GM18519 (cell line): ENCODE measurements at regions not wholly inside any gene's neighbourhood (a gene's known extent, or its start where the extent isn't known, plus 50 kb on each side); places are given as distances from the start of the nearest gene placed in this dataset.

ENCODE experiments used
- ATAC-seq: cut with Tn5 transposase; IDR thresholded peaks from one replicate; pipeline ENCODE4 v1.9.1; 2021; ENCODE audit warnings: mild to moderate bottlenecking, moderate library complexity; ENCODE audit not compliant: unreplicated experiment, low FRiP score

DNA sequence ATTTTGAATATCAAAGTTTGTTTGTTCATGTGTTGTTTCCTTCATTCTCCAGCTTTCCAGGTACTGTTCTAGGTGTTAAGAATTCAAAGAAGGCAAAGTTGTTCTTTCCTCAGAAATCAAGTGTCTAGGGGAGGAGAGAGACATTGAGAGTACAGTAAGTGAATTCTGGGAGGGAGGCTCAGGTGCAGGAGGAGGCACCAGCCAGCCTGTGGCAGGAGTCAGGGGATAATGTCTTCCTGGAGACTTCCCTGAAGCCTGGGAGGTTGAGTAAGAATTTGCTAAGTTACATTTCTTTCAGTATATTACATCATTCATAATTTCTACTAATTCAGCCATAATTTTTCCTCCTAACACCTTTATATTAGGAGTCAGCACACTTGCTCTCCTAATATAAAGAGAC lies 462.1 kb downstream of the TDRD15 start:
- ATAC-seq: no peak

DNA sequence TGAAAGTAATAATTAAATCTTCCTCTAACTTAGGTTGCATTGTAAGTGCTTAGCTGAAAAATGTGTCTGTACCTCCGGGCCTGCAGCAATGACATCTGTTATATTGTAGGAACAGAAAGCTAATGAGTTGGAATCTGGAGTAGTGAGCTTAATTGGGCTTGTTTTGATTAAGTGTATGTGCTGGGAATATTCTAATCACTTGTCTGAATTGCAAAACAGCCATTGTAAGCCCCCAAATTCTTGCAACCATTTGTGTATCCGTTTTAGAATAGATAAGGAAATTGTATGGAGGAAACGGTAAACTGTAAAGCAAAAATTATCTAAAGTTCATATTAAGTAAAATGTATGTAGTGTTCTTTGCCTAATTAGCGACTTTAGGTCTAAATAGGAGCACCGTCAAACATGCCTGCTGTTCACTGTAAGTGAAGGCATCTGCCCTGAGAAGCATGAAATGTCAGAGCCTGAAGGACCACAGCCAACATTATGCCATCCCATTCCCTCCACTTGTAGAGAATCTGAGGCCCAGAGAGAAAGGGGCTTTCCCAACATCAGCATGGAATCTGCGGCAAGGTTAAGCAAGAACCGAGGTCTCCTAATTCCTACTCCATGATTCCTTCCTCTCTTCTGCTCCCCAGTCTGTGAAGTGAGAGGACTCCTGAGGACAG lies 466.4 kb downstream of the TDRD15 start:
- ATAC-seq: no peak

DNA sequence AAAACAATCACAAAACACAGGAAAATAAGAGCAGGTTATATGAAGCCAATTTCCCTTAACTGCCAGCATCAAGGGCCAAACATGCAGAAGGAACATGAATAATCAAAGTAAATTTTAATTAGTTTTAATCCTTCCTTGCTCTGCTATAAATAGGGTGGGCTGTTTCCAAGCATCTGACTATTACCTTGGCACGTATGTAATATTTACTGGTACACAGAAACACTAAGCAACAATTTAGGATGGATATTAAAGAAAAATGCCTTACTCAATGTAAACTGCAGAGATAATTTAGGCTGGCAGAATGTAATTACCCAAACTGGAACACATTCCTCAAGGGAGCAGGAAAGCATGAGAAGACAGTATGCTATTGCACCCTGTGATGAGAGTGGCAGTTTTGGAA lies 468.2 kb downstream of the TDRD15 start:
- ATAC-seq: no peak

- ATAC-seq: no peak
These were observed 475.6 kb downstream of the TDRD15 start for GRCh38 chr2:21599417-21599816.

DNA sequence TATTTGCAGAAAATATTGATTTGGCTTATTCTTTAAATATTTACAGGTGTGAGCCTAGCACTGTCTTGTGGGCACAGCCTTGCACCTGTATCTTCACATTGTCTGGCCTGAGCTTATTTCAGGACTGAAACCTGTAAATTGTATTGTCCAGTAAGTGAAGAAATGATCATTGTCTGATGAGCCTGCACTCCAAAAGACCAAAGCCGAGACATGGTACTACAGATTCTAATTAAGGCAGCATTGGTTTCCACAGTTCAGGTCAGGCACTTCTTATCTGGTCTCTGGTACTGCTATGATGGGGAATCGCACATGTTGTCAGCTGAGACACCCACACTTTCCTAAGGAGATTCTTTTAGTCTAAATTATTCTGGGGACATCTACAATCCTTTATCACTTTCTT lies 479.0 kb downstream of the TDRD15 start:
- no peak for ATAC-seq

DNA sequence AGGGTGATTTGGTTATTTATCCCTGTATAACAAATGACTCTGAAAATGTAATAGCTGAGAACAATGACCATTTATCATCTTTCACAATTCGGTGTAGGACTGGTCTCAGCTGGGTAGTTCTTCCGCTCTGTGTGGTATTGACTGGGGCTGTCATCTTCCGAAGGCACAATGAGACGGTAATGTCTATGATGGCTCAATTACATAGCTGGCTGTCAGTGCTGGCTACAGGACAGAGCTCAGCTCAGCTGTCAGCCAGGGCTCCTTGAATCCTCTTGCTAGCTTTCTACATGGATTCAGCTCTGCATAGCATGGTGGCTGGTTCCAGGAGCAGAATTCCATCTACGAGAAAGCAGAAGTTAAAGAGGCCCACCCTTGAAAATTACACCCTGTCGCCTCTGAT lies 483.8 kb downstream of the TDRD15 start:
- no peak for ATAC-seq

DNA sequence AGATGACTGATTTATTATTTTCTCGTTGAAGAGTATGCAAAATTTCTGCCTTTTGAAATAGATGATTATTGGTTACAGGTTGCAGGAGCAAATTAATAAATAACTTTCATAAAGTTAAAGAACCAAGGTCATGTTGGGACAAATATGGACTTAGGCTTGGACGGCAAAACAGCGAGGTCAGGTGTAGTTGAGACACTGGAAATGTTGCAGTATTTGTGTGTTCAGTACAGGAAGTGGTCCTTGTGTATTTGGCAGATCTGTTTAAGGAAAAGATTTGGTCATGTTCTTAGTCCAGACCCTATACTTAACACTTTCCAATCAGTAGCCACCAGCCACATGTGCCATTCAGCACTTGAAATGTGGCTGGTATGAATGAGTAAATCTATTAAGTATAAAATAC lies 486.5 kb downstream of the TDRD15 start:
- ATAC-seq: no peak

DNA sequence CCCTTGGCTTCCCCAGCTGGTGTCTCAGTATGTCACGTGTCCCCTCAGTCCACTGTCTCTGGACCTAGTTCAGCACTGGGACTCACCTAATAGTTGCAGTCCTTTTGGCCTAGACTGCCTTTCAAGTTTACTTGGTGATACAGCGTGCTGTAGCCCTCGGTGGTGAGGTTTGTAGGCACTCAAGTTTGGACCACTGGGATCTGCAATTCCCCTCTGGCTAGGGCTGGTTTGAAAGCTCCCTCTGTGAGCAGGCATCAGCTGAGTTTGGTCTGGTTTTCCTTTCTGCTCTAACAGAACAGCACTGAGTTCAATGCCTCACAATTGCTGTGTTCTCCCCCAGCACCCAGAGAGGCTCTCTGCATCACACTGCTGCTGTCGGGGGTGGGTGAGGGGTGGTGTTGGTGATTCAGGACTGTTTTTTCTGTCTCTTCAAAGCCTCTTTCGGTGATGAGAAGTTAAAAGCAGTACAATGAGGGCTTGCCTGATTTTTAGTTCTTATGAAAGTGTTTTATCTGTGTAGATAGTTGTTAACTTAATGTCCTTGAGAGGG lies 494.2 kb downstream of the TDRD15 start:
- ATAC-seq: no peak

GRCh38 chr2:21620771-21621170 lies 497.0 kb downstream of the TDRD15 start:
- no peak for ATAC-seq

DNA sequence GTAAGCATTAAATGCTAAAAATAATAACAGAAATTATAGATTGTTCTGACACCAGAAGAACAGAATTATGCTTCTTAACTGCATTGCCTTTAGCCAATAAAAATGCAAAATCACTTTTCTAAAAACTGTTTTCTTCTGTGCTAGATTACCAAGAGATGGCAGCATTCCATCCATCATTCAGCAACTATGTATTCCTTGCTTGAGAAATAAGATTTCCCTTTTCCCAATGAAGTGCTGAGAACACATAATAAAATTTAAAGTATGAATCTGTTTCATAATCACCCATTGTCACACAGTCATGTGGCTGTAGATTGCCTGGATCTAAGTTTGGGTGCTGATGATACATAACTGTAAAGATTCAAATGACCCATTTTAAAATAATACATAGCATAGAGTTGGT lies 504.2 kb downstream of the TDRD15 start:
- ATAC-seq: no peak

DNA sequence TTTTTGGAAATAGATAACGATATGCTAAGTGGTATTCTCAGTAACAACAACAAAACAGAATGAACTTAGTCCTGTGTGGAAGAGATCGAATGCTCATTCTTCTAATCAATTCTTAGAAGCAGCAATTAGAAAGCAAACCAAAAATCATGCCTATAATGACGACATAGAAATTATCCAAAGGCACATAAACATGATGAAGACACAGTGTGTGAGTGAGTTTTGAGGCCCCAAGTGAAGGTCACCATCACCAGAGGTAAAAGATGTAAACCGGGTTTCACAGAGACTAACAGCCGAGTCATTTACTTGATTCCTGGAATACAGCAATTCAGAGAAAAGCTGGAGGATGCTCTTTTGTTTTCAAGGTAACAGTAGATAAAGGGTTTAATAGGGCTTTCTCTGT lies 509.2 kb downstream of the TDRD15 start:
- ATAC-seq: no peak

GRCh38 chr2:21633466-21633865 lies 509.7 kb downstream of the TDRD15 start:
- ATAC-seq: no peak

- ATAC-seq: no peak
These were observed 510.1 kb downstream of the TDRD15 start for GRCh38 chr2:21633911-21634310.

GRCh38 chr2:21640046-21640445 lies 516.3 kb downstream of the TDRD15 start:
- ATAC-seq: no peak

DNA sequence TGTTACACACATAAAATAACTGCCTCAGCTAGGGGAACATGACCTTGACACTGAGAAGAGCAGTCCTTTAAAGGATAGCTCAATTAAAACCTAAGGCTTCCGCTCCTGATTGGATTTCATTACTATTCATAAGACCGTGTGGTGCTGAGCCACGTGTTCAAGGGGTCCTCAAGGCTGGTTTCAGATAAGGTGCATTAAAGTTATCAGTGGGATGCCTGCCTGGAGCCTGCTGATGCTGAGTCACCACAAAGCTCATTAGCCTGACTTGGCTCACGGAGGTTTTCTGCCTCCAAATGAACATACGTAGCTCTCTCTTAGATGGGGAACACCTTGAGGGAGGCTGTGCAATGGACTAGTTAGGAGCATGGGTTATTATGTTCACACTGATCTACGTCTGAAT lies 518.9 kb downstream of the TDRD15 start:
- ATAC-seq: no peak

GRCh38 chr2:21643180-21643579 lies 519.4 kb downstream of the TDRD15 start:
- no peak for ATAC-seq

- no peak for ATAC-seq
These were observed 520.5 kb downstream of the TDRD15 start for GRCh38 chr2:21644266-21644665.

- no peak for ATAC-seq
These were observed 522.6 kb downstream of the TDRD15 start for GRCh38 chr2:21646345-21646744.

- ATAC-seq: no peak
These were observed 526.8 kb downstream of the TDRD15 start for GRCh38 chr2:21650569-21650968.

DNA sequence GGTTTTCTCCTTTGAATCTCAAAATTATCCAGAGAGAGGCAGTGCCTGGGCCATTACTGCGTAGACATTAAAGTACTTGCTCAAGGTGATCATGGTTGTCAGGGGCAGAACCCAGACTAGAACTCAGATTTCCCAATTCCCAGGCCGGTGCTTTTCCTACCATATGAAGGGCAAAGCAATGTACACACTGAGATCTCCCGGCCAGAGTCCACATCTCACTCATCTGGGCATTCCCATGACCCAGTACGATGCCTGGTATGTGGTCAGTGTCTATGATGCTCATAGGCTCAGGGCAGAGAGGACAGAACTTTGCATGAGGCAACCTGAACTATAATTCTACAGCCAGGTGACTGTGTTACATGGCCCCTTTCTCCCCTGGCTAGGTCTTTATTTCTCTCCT lies 531.4 kb downstream of the TDRD15 start:
- ATAC-seq: no peak

DNA sequence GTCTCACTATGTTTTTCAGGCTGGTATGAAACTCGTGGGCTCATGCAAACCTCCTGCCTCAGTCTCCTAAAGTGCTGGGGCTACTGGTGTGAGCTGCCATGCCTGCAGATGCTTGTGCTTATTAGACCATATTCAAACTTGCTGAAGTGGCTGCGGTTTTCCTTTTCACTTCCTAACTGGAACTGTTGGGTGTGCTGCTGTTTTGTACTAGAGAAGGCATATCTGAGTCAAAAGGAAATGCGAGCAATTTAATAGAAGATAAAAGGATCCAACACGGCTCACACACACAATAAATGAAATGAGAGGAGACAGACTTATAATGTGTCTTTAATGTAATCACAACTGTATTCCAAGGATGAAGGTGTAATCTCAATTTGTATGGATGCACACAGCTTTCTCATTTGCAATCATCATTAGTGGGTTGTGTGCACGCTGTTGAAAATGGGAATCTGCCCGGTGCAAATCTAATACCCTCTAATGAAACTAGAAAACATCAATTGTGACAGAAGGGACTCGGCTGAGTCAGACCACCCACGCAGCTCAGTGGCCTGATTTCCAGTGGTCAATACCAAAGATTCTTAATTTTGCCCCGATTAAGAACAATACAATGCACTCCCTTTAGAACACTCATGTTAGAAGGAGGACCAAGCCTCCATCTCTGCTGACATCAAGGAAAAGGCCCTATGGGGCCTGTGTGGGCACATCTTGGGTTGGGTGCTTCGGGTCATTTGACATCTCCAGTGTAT lies 532.7 kb downstream of the TDRD15 start:
- ATAC-seq: no peak

- ATAC-seq: no peak
These were observed 533.7 kb downstream of the TDRD15 start for GRCh38 chr2:21657445-21657844.
